Right cardiac atrium (tissue), 5 donors: ENCODE measurements at regions not wholly inside any gene's neighbourhood (a gene's known extent, or its start where the extent isn't known, plus 50 kb on each side); places are given as distances from the start of the nearest gene placed in this dataset.

Experiments used
- ATAC-seq, 2 donors: fragments of 200-7000 bp; cut with Tn5 transposase; one replicate each; pipeline versions ENCODE4 v1.8.0 to v1.9.1; 2020; ENCODE audit warnings: moderate library complexity in 2 of 2, mild to moderate bottlenecking in 1 of 2
- DNase-seq, 3 donors: peaks; one replicate each; pipeline ENCODE4 v3.0.0-alpha.2; 2020
- H3K27ac ChIP-seq: one replicate; pipeline ENCODE4 v1.5.1; 2013; ENCODE audit warnings: mild to moderate bottlenecking, low read length, control low read depth, moderate library complexity
- H3K27me3 ChIP-seq: one replicate; pipeline ENCODE4 v1.6.1; 2013; ENCODE audit not compliant: control insufficient read depth, insufficient read depth
- H3K4me1 ChIP-seq: one replicate; pipeline ENCODE4 v1.6.1; 2013; ENCODE audit warnings: low read length; ENCODE audit not compliant: control insufficient read depth, insufficient read depth
- H3K4me3 ChIP-seq: one replicate; pipeline ENCODE4 v1.5.1; 2013; ENCODE audit warnings: low read length, control low read depth
- H3K9me3 ChIP-seq: one replicate; pipeline ENCODE4 v1.6.1; 2013; ENCODE audit warnings: low read length; ENCODE audit not compliant: control insufficient read depth
- WGBS: extraction: QIAGEN DNeasy Blood & Tissue Kit; methylation state at CpG from one replicate; pipeline ENCODE4 v1.1.7; 2013; 5-methylcytosine and 5-hydroxymethylcytosine counted together
- intact Hi-C, 4 donors: fragments of 100-400 bp; cut with DNase I; formaldehyde crosslinking; loops; one replicate each; pipeline versions ENCODE4 v1.11.0 to v1.14.0; 2022 to 2023
- donor health status: healthy with polysubstance abuse.
- donor health status: DM: no; HTN: yes; CAD: no.
- donor health status: DM: no; HTN: no; CAD: no.
- donor health status: DM: no; HTN: yes; CAD: no; lungs with severe emphysema.
- donor health status: DM: yes; HTN: yes; CAD: no.

DNA sequence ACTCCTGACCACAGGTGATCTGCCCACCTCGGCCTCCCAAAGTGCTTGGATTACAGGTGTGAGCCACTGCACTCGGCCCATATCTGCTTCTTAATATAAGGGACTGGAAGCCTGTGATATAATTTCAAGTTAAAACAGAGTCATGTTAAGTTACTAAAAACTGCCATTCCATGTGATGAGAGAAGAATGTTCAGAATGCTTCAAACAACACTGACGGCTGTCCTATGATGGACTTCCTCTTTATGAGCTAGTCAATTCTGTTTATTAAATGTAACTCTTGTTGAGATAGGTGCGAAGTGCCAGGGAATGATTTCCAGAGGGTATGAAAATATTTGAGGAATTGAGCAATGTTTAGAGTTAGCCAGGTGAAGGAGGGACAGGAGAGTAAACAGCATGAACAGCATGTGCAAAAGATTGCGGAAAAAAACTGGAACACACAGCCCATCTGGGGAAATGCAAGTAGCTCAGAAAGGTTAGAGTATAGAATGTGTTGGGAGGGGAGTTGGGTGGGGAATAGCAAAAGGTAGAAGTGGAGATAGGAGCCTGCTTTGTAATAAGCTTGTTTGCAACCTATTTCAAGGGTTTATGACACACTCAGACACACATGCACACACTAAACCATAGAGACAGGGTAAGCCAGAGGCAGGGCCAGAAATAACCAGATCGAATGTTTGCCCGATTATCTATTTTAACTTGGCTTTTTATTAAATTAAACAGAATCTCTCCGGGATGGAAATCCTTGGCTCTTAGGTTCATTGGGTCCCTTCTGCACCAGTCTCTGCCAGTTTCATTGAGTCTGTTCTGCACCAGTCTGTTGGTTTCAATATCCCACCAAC is 135.6 kb upstream of the COX10 start:
- Histone ChIP-seq H3K4me1 (no peaks in the 10 kb centered on the region), H3K4me3 (no peak overlapping the region), H3K27me3 (no peaks in the 10 kb centered on the region), H3K9me3 (no peaks in the 10 kb centered on the region), H3K27ac (no peak overlapping the region)
- ATAC-seq (no peak), DNase-seq (no peak)
- intact Hi-C loops: no loop called here
- WGBS: 65% methylated on average over 8 of the region's 8 CpGs

DNA sequence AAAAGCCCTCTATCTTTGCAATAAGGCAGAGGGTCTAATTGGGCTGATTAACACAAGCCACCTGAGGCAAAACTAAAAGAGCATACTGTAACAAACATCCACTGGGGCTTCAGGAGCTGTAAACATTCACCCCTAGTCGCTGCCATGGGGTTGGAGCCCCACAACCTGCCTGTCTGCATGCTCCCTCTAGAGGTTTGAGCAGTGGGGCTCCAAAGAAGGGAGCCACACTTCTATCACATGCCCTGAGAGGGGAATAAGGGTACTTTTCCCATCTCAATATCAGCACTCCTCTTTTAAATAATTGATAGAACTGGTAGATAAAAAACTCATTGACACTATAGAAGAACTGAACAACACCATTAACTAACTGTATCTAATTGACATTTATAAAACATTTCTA is 130.1 kb upstream of the COX10 start:
- DNase-seq (no peak), ATAC-seq (no peak)
- WGBS: 51% methylated on average over 1 of the region's 1 CpG
- intact Hi-C loops: no loop called here
- no peak overlapping the region for H3K27ac ChIP-seq
- no peak overlapping the region for H3K4me3 ChIP-seq
- no peaks in the 10 kb centered on the region for H3K27me3 ChIP-seq
- no peaks in the 10 kb centered on the region for H3K9me3 ChIP-seq
- no peaks in the 10 kb centered on the region for H3K4me1 ChIP-seq

GRCh38 chr17:13940858-13941665 is 128.2 kb upstream of the COX10 start:
- 87% methylated on average over 3 of the region's 3 CpGs for WGBS
- intact Hi-C loops: no loop called here
- no peaks in the 10 kb centered on the region for H3K4me1 ChIP-seq

DNA sequence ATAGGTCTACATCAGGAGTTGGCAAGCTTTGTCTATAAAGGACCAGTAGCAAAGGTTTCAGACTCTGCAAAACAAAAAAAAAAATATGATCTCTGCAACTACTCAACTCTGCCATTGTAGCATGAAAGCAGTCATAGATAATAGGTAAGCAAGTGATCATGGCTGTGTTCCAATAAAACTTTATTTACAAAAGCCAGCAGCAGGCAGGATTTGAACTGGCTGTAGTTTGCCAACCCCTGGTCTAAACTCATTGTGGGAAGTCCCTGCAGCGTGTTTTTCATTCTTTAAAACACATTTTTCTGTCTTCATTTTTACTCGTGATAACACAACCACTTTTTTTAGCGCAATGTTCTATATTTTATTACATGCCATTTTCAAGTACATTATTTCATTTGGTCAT is 127.5 kb upstream of the COX10 start:
- H3K27me3 ChIP-seq: no peaks in the 10 kb centered on the region
- WGBS: 88% methylated on average over 3 of the region's 3 CpGs
- ATAC-seq (no peak), DNase-seq (no peak)
- no peak overlapping the region for H3K4me3 ChIP-seq
- H3K9me3 ChIP-seq: no peaks in the 10 kb centered on the region
- no peaks in the 10 kb centered on the region for H3K4me1 ChIP-seq
- intact Hi-C loops: no loop called here
- no peak overlapping the region for H3K27ac ChIP-seq

More at GRCh38 chr17:13940858-13941665, 128.2 kb upstream of the COX10 start:
- H3K4me3 ChIP-seq: no peak overlapping the region
- DNase-seq (no peak), ATAC-seq (no peak)
- H3K27ac ChIP-seq: no peak overlapping the region
- no peaks in the 10 kb centered on the region for H3K27me3 ChIP-seq
- H3K9me3 ChIP-seq: no peaks in the 10 kb centered on the region

DNA sequence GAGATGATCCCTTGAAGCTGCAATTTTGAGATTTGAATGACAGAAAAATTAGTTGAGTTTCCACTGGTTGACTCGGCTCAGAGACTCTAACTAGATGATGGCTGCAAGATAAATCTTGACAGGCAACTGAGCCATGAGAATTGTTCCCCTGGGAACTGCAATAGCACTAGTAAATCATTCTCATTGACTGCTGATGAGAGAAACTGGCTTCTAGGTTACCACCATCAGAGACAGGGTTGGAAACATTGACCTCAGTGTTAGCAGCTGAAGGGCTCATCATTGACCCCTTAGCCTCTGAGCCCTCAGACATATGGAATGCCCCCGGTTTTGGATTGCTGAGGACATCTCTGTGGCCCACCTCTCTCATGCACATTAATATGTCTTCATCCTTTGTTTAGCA is 125.4 kb upstream of the COX10 start:
- Histone ChIP-seq H3K27me3 (no peaks in the 10 kb centered on the region), H3K9me3 (no peaks in the 10 kb centered on the region), H3K4me3 (no peak overlapping the region), H3K4me1 (no peaks in the 10 kb centered on the region), H3K27ac (no peak overlapping the region)
- intact Hi-C loops: no loop called here
- ATAC-seq (no peak), DNase-seq (no peak)
- 74% methylated on average over 2 of the region's 2 CpGs for WGBS

- no peaks in the 10 kb centered on the region for H3K4me1 ChIP-seq
- no peak for ATAC-seq
- intact Hi-C loops: no loop called here
- no peak overlapping the region for H3K27ac ChIP-seq
- H3K4me3 ChIP-seq: no peak overlapping the region
- no peaks in the 10 kb centered on the region for H3K9me3 ChIP-seq
- 70% methylated on average over 6 of the region's 6 CpGs for WGBS
- H3K27me3 ChIP-seq: no peaks in the 10 kb centered on the region
- no peak for DNase-seq
Observed at GRCh38 chr17:13947499-13947898, 121.8 kb upstream of the COX10 start.

- no peaks in the 10 kb centered on the region for H3K9me3 ChIP-seq
- intact Hi-C loops: no loop called here
- WGBS: 45% methylated on average over 4 of the region's 4 CpGs
- no peaks in the 10 kb centered on the region for H3K4me1 ChIP-seq
- H3K4me3 ChIP-seq: no peak overlapping the region
- H3K27ac ChIP-seq: no peak overlapping the region
- no peak for DNase-seq
- no peaks in the 10 kb centered on the region for H3K27me3 ChIP-seq
- ATAC-seq: no peak
Observed at GRCh38 chr17:13952009-13952750, 117.1 kb upstream of the COX10 start.

DNA sequence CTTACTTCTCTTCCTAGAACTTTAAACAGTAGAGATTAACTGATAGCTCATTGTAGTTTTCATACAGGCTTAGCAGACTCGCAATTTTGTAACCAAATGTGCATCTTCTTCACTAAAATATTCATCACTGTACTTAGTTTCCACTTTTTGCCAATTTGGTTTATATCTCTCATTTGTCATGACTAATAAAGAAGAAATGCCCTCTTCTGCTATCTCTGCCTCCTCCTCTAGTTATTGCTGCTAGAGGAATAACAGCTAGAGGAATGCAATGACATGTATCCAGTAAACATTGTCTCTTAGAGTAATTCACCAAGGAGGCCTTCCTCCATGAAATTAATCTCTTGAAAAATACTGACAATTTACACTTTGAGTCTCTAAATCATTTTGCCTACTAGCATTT is 115.5 kb upstream of the COX10 start:
- no peak overlapping the region for H3K27ac ChIP-seq
- 0% methylated on average over 1 of the region's 1 CpG for WGBS
- intact Hi-C loops: no loop called here
- DNase-seq: no peak
- H3K4me3 ChIP-seq: no peak overlapping the region
- H3K9me3 ChIP-seq: no peaks in the 10 kb centered on the region
- no peak for ATAC-seq
- no peaks in the 10 kb centered on the region for H3K4me1 ChIP-seq
- no peaks in the 10 kb centered on the region for H3K27me3 ChIP-seq

DNA sequence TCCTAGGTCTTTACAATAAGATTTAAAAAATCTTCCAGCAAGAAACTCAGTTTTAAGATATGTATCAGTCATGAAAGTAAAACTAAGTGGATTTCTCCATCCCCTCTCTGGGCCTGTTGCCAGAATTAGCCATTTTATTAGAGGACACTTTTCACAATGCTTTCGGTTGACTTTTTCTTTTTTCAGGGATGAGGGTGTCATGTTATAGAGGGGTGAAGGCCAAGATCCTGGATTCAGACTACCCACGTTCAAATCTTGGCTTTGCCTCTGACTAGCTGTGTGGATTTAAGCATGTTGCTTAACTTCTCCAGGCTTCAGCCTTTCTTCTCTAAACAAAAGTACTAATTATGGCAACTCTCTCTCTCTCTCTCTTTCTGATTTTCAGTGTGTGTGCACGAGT is 111.7 kb upstream of the COX10 start:
- H3K27me3 ChIP-seq: no peaks in the 10 kb centered on the region
- DNase-seq (no peak), ATAC-seq (no peak)
- intact Hi-C loops: no loop called here
- no peak overlapping the region for H3K4me3 ChIP-seq
- WGBS: 43% methylated on average over 3 of the region's 3 CpGs
- no peaks in the 10 kb centered on the region for H3K9me3 ChIP-seq
- no peak overlapping the region for H3K27ac ChIP-seq
- no peaks in the 10 kb centered on the region for H3K4me1 ChIP-seq

DNA sequence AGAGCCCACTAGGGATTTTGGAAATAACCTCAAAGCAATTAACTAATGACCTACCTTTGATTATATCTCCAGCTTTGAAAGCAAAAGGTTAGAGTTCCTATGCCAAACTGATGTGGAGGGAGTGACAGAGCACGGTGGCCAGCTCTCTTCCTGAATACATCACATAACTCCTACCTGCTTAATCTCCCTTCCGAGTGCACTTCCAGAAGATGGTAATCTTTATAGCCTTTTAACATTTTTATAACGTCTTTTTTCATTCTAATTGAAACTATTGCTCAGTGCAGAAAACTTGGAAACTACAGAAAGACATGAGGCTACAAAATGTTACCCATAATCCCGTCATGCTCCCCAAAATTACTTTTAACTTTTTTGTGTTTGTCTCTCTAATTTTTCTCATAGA is 110.5 kb upstream of the COX10 start:
- intact Hi-C loops: no loop called here
- Histone ChIP-seq H3K4me3 (no peak overlapping the region), H3K9me3 (no peaks in the 10 kb centered on the region), H3K27me3 (no peaks in the 10 kb centered on the region), H3K27ac (no peak overlapping the region), H3K4me1 (no peaks in the 10 kb centered on the region)
- ATAC-seq (no peak), DNase-seq (no peak)
- 75% methylated on average over 4 of the region's 4 CpGs for WGBS

- ATAC-seq: no peak
- intact Hi-C loops: no loop called here
Observed at GRCh38 chr17:13961265-13961664, 108.0 kb upstream of the COX10 start.

More at GRCh38 chr17:13961265-13961664, 108.0 kb upstream of the COX10 start:
- WGBS: 87% methylated on average over 4 of the region's 4 CpGs
- no peak for DNase-seq
- Histone ChIP-seq H3K4me1 (no peaks in the 10 kb centered on the region), H3K27me3 (no peaks in the 10 kb centered on the region), H3K4me3 (no peak overlapping the region), H3K9me3 (no peaks in the 10 kb centered on the region), H3K27ac (no peak overlapping the region)
